Natural killer cell (primary cell): ENCODE measurements at regions not wholly inside any gene's neighbourhood (a gene's known extent, or its start where the extent isn't known, plus 50 kb on each side); places are given as distances from the start of the nearest gene placed in this dataset.

Experiments
- ATAC-seq, 3 donors: fragments of 150-1000 bp in 2 of 3; fragments of 200-7000 bp in 1 of 3; cut with Tn5 transposase; 1 replicate in 1 of 3; 2 replicates in 2 of 3; pipeline ENCODE4 v1.10.0; 2021; ENCODE audit warnings: mild to moderate bottlenecking in 2 of 3, moderate library complexity in 2 of 3
- DNase-seq, 2 donors: peaks; one replicate each; pipeline versions ENCODE4 v3.0.0 to v3.0.0-alpha.2; 2013 to 2021; ENCODE audit warnings: mixed read lengths in 1 of 2
- H3K27ac ChIP-seq: one replicate; pipeline ENCODE4 v1.5.1; 2013; ENCODE audit warnings: mild to moderate bottlenecking, low read length
- H3K27me3 ChIP-seq: one replicate; pipeline ENCODE4 v1.6.1; 2013; ENCODE audit warnings: low read length; ENCODE audit not compliant: control insufficient read depth, insufficient read depth
- H3K36me3 ChIP-seq: one replicate; pipeline ENCODE4 v1.6.1; 2013; ENCODE audit warnings: low read length; ENCODE audit not compliant: control insufficient read depth, insufficient read depth
- H3K4me1 ChIP-seq: one replicate; pipeline ENCODE4 v1.6.1; 2013; ENCODE audit warnings: low read length; ENCODE audit not compliant: control insufficient read depth, insufficient read depth
- H3K4me3 ChIP-seq: one replicate; pipeline ENCODE4 v1.5.1; 2013; ENCODE audit warnings: low read length
- H3K9me3 ChIP-seq: one replicate; pipeline ENCODE4 v1.6.1; 2013; ENCODE audit warnings: low read length; ENCODE audit not compliant: control insufficient read depth, insufficient read depth
- H3K27ac Mint-ChIP-seq, 2 donors: one replicate each; pipeline ENCODE4 v1.8.0; 2022; ENCODE audit warnings: mild to moderate bottlenecking in 2 of 2, mixed read lengths in 2 of 2, moderate library complexity in 1 of 2
- H3K27me3 Mint-ChIP-seq, 2 donors: one replicate each; pipeline ENCODE4 v1.8.0; 2022; ENCODE audit warnings: low read depth in 2 of 2, mixed read lengths in 2 of 2
- H3K36me3 Mint-ChIP-seq: one replicate; pipeline ENCODE4 v1.8.0; 2022; ENCODE audit warnings: mixed read lengths
- H3K4me1 Mint-ChIP-seq, 2 donors: one replicate each; pipeline ENCODE4 v1.8.0; 2022; ENCODE audit warnings: mixed read lengths in 2 of 2
- H3K4me3 Mint-ChIP-seq: one replicate; pipeline ENCODE4 v1.8.0; 2022; ENCODE audit warnings: mild to moderate bottlenecking, moderate library complexity, mixed read lengths
- H3K9me3 Mint-ChIP-seq, 2 donors: one replicate each; pipeline ENCODE4 v1.8.0; 2022; ENCODE audit warnings: mixed read lengths in 2 of 2
- CTCF ChIP-seq: fragments of 200-600 bp; IDR thresholded peaks from one replicate; pipeline ENCODE4 v1.8.0; 2022; ENCODE audit warnings: antibody characterized with exemption
- WGBS: methylation state at CpG from one replicate; pipeline ENCODE4 v1.1.7; 2013; ENCODE audit warnings: missing lambda C conversion rate; ENCODE audit not compliant: insufficient coverage; 5-methylcytosine and 5-hydroxymethylcytosine counted together
- intact Hi-C: fragments of 100-400 bp; cut with micrococcal nuclease; formaldehyde crosslinking; loops from one replicate; pipeline ENCODE4 v1.14.2; 2022

GRCh38 chr6:139941826-139942225 is 567.4 kb upstream of the CITED2 start:
- ATAC-seq (no peak), DNase-seq (no peak)
- intact Hi-C loops, result no loop called here
- Mint-ChIP-seq H3K36me3 (no peaks in the 10 kb centered on the region), H3K4me3 (no peak overlapping the region), H3K4me1 (no peaks in the 10 kb centered on the region), H3K9me3 (no peaks in the 10 kb centered on the region), H3K27ac (no peak overlapping the region), H3K27me3 (peaks cover 0 to 4% of the 10 kb centered on the region in 2 donors)
- no peak for TF ChIP-seq CTCF
- Histone ChIP-seq H3K36me3 (no peaks in the 10 kb centered on the region), H3K4me1 (no peaks in the 10 kb centered on the region), H3K4me3 (no peak overlapping the region), H3K27ac (no peak overlapping the region), H3K9me3 (no peaks in the 10 kb centered on the region), H3K27me3 (no peaks in the 10 kb centered on the region)
- 0% methylated on average over 1 of the region's 3 CpGs for WGBS

GRCh38 chr6:139940741-139941729 is 566.6 kb upstream of the CITED2 start:
- H3K4me3 ChIP-seq, result no peak overlapping the region

GRCh38 chr6:139939189-139939979 is 564.9 kb upstream of the CITED2 start:
- H3K4me1 Mint-ChIP-seq, result no peaks in the 10 kb centered on the region
- intact Hi-C loops, result no loop called here
- peaks cover 0 to 4% of the 10 kb centered on the region in 2 donors for H3K27me3 Mint-ChIP-seq
- Histone ChIP-seq H3K4me3 (no peak overlapping the region), H3K9me3 (no peaks in the 10 kb centered on the region), H3K27me3 (no peaks in the 10 kb centered on the region), H3K4me1 (no peaks in the 10 kb centered on the region), H3K36me3 (no peaks in the 10 kb centered on the region), H3K27ac (no peak overlapping the region)
- no peak for DNase-seq
- no peak for ATAC-seq
- 85% methylated on average over 1 of the region's 2 CpGs for WGBS
- H3K27ac Mint-ChIP-seq, result no peak overlapping the region
- H3K4me3 Mint-ChIP-seq, result no peak overlapping the region
- H3K9me3 Mint-ChIP-seq, result no peaks in the 10 kb centered on the region
- no peak for TF ChIP-seq CTCF
- H3K36me3 Mint-ChIP-seq, result no peaks in the 10 kb centered on the region

More at GRCh38 chr6:139940741-139941729, 566.6 kb upstream of the CITED2 start:
- H3K4me3 Mint-ChIP-seq, result no peak overlapping the region
- H3K9me3 Mint-ChIP-seq, result no peaks in the 10 kb centered on the region
- intact Hi-C loops, result no loop called here
- H3K27ac ChIP-seq, result no peak overlapping the region
- no peaks in the 10 kb centered on the region for H3K27me3 ChIP-seq
- no peaks in the 10 kb centered on the region for H3K9me3 ChIP-seq
- no peaks in the 10 kb centered on the region for H3K4me1 Mint-ChIP-seq
- no peaks in the 10 kb centered on the region for H3K36me3 ChIP-seq
- 54% methylated on average over 7 of the region's 8 CpGs for WGBS
- no peak for TF ChIP-seq CTCF
- no peak overlapping the region for H3K27ac Mint-ChIP-seq
- DNase-seq (no peak), ATAC-seq (no peak)
- H3K27me3 Mint-ChIP-seq, result peaks cover 0 to 4% of the 10 kb centered on the region in 2 donors
- no peaks in the 10 kb centered on the region for H3K36me3 Mint-ChIP-seq
- no peaks in the 10 kb centered on the region for H3K4me1 ChIP-seq
